HCT116 (cell line): ENCODE measurements at regions not wholly inside any gene's neighbourhood (a gene's known extent, or its start where the extent isn't known, plus 50 kb on each side); places are given as distances from the start of the nearest gene placed in this dataset.

Experiments used
- ATAC-seq: fragments of 200-7000 bp; cut with Tn5 transposase; 2 replicates; pipeline ENCODE4 v1.9.1; 2020; ENCODE audit warnings: mild to moderate bottlenecking, moderate library complexity
- BruUV-seq: library from RNA; stranded (reverse); fragments of 400-500 nt; replicated peaks from 2 replicates; lab custom pipeline; 2021; lab: Mats Ljungman, UMichigan
- CTCF ChIA-PET: fragments of 300-600 bp; sonication (Branson Sonifier 250); formaldehyde crosslinking; loops from one replicate; lab custom pipeline; 2021; ENCODE audit warnings: antibody characterized with exemption; lab: Charles Lee
- POLR2A ChIA-PET: fragments of 300-600, 350-600 bp; sonication (Branson Sonifier 250); formaldehyde crosslinking; loops from one replicate; lab custom pipeline; 2021; ENCODE audit warnings: antibody characterized with exemption; lab: Charles Lee
- RAD21 ChIA-PET, 2 experiments: fragments of 300-600 bp; sonication (Branson Sonifier 250); formaldehyde crosslinking; loops; one replicate each; lab custom pipeline; 2023; ENCODE audit warnings: low total read pairs in 2 of 2; ENCODE audit not compliant: uncharacterized antibody in 2 of 2, unreplicated experiment in 2 of 2, low non-redundant PET in 1 of 2; lab: Charles Lee
- DNase-seq: peaks from one replicate; pipeline ENCODE4 v3.0.0-alpha.2; 2010; ENCODE audit warnings: low read depth, low spot score
- H2AFZ ChIP-seq: fragments of 200-600 bp; shearing (Covaris generic), sonication (generic); 2 replicates; pipeline ENCODE4 v1.6.1; 2017; ENCODE audit warnings: low read depth, mixed run types, mixed read lengths, antibody characterized with exemption, low read length; ENCODE audit not compliant: poor library complexity, severe bottlenecking
- H3K27ac ChIP-seq: 2 replicates; pipeline ENCODE4 v1.5.1; 2012; ENCODE audit warnings: low read depth, low read length
- H3K27me3 ChIP-seq: fragments of 200-600 bp; sonication (generic); 2 replicates; pipeline ENCODE4 v1.6.1; 2016; ENCODE audit warnings: mixed run types, low read length, mixed read lengths; ENCODE audit not compliant: insufficient read depth
- H3K36me3 ChIP-seq, 2 experiments: fragments of 200-500 bp in 1 of 2; fragments of 200-600 bp in 1 of 2; sonication (Bioruptor generic) in 1 of 2; sonication (generic) in 1 of 2; 2 replicates each; pipeline versions ENCODE4 v1.5.1 to v1.6.1; 2014 to 2016; ENCODE audit warnings: low read length in 2 of 2, inconsistent platforms in 1 of 2, mixed read lengths in 1 of 2, mixed run types in 1 of 2; ENCODE audit not compliant: insufficient read depth in 2 of 2, control insufficient read depth in 1 of 2
- H3K4me1 ChIP-seq, 2 experiments: fragments of 200-600 bp in 1 of 2; sonication (generic) in 1 of 2; 2 replicates each; pipeline versions ENCODE4 v1.5.1 to v1.6.1; 2012 to 2017; ENCODE audit warnings: low read length in 2 of 2, inconsistent platforms in 1 of 2, mild to moderate bottlenecking in 1 of 2, mixed read lengths in 1 of 2, mixed run types in 1 of 2, moderate library complexity in 1 of 2; ENCODE audit not compliant: insufficient read depth in 2 of 2, control insufficient read depth in 1 of 2
- H3K4me2 ChIP-seq: fragments of 200-600 bp; sonication (generic); 2 replicates; pipeline ENCODE4 v1.6.1; 2017; ENCODE audit warnings: mixed run types, low read length, mixed read lengths
- H3K4me3 ChIP-seq, 2 experiments: fragments of 200-600 bp in 1 of 2; sonication (generic) in 1 of 2; replicated peaks in 1 of 2; 2 replicates each; pipeline ENCODE4 v1.5.1; 2011 to 2016; ENCODE audit warnings: low read length in 2 of 2, control low read depth in 1 of 2, low read depth in 1 of 2, mild to moderate bottlenecking in 1 of 2, mixed read lengths in 1 of 2, mixed run types in 1 of 2
- H3K79me2 ChIP-seq: fragments of 200-600 bp; sonication (generic); 2 replicates; pipeline ENCODE4 v1.6.1; 2017; ENCODE audit warnings: mild to moderate bottlenecking, mixed run types, low read length, moderate library complexity, mixed read lengths; ENCODE audit not compliant: insufficient read depth
- H3K9ac ChIP-seq: fragments of 200-600 bp; sonication (generic); 2 replicates; pipeline ENCODE4 v1.6.1; 2016; ENCODE audit warnings: low read length, mixed read lengths
- H3K9me2 ChIP-seq: fragments of 200-600 bp; sonication (generic), shearing (Covaris generic); 2 replicates; pipeline ENCODE4 v1.6.1; 2017; ENCODE audit warnings: mixed run types, mild to moderate bottlenecking, moderate library complexity; ENCODE audit not compliant: insufficient read depth
- H3K9me3 ChIP-seq, 2 experiments: fragments of 200-500 bp in 1 of 2; fragments of 200-600 bp in 1 of 2; sonication (Bioruptor generic) in 1 of 2; sonication (generic) in 1 of 2; 2 replicates each; pipeline ENCODE4 v1.6.1; 2014 to 2017; ENCODE audit warnings: low read length in 2 of 2, mixed read lengths in 2 of 2, inconsistent platforms in 1 of 2, low read depth in 1 of 2, mild to moderate bottlenecking in 1 of 2, mixed run types in 1 of 2, moderate library complexity in 1 of 2; ENCODE audit not compliant: control insufficient read depth in 1 of 2, insufficient read depth in 1 of 2
- H4K20me1 ChIP-seq: fragments of 200-600 bp; sonication (generic), shearing (Covaris generic); 2 replicates; pipeline ENCODE4 v1.6.1; 2017; ENCODE audit warnings: mixed run types, mild to moderate bottlenecking, moderate library complexity; ENCODE audit not compliant: insufficient read depth
- CBX3 ChIP-seq: IDR thresholded peaks from 2 replicates; pipeline ENCODE4 v1.6.1; 2012; ENCODE audit warnings: low read depth
- CEBPB ChIP-seq: IDR thresholded peaks from 2 replicates; pipeline ENCODE4 v1.6.1; 2012; ENCODE audit warnings: low read depth
- EGR1 ChIP-seq: IDR thresholded peaks from 2 replicates; pipeline ENCODE4 v1.6.1; 2012; ENCODE audit warnings: low read depth
- ELF1 ChIP-seq: IDR thresholded peaks from 2 replicates; pipeline ENCODE4 v1.6.1; 2012; ENCODE audit warnings: low read depth, borderline replicate concordance
- EZH2 ChIP-seq: fragments of 200-600 bp; sonication (generic); IDR thresholded peaks from 2 replicates; pipeline ENCODE4 v1.6.1; 2017; ENCODE audit warnings: antibody characterized with exemption, mixed run types
- EZH2phosphoT487 ChIP-seq: fragments of 200-600 bp; IDR thresholded peaks from 2 replicates; pipeline ENCODE4 v1.6.1; 2018; ENCODE audit warnings: antibody characterized with exemption, borderline replicate concordance
- FOSL1 ChIP-seq: IDR thresholded peaks from 2 replicates; pipeline ENCODE4 v1.6.1; 2012; ENCODE audit warnings: low read depth
- JUND ChIP-seq: IDR thresholded peaks from 2 replicates; pipeline ENCODE4 v1.6.1; 2012
- MAX ChIP-seq: IDR thresholded peaks from 2 replicates; pipeline ENCODE4 v1.6.1; 2012
- POLR2A ChIP-seq: IDR thresholded peaks from 2 replicates; pipeline ENCODE4 v1.7.0; 2011; ENCODE audit warnings: borderline replicate concordance; ENCODE audit not compliant: insufficient read depth, insufficient read length; ENCODE audit errors: extremely low read depth
- RAD21 ChIP-seq: IDR thresholded peaks from 2 replicates; pipeline ENCODE4 v1.6.1; 2012; ENCODE audit warnings: low read depth, mild to moderate bottlenecking
- SIN3A ChIP-seq: IDR thresholded peaks from 2 replicates; pipeline ENCODE4 v1.6.1; 2012; ENCODE audit warnings: low read depth
- SP1 ChIP-seq: IDR thresholded peaks from 2 replicates; pipeline ENCODE4 v1.6.1; 2012; ENCODE audit warnings: low read depth
- SRF ChIP-seq: IDR thresholded peaks from 2 replicates; pipeline ENCODE4 v1.6.1; 2012; ENCODE audit warnings: low read depth
- TCF7L2 ChIP-seq: IDR thresholded peaks from 2 replicates; pipeline ENCODE4 v1.7.0; 2011; ENCODE audit warnings: borderline replicate concordance, inconsistent platforms; ENCODE audit not compliant: insufficient read depth, insufficient read length; ENCODE audit errors: extremely low read depth
- ZBTB33 ChIP-seq: IDR thresholded peaks from 2 replicates; pipeline ENCODE4 v1.6.1; 2011; ENCODE audit warnings: mild to moderate bottlenecking, low read length, moderate library complexity; ENCODE audit not compliant: insufficient replicate concordance; ENCODE audit errors: extremely low read depth
- ZFX ChIP-seq: fragments of 450-650 bp; IDR thresholded peaks from 2 replicates; pipeline ENCODE4 v1.6.1; 2017
- ZNF274 ChIP-seq: fragments of 200-500 bp; sonication (Bioruptor generic); IDR thresholded peaks from 2 replicates; pipeline ENCODE4 v1.6.1; 2014; ENCODE audit warnings: mild to moderate bottlenecking, low read depth, low read length, inconsistent platforms
- intact Hi-C: fragments of 100-400 bp; cut with micrococcal nuclease; formaldehyde crosslinking; loops from 2 replicates; pipeline ENCODE4 v1.10.0; 2022
- TF ChIP-seq, protein P1 (sequence below), 3 experiments: fragments of 200-600 bp in 1 of 3; sonication (generic) in 1 of 3; IDR thresholded peaks in 2 of 3; conservative IDR thresholded peaks in 1 of 3; 2 replicates each; pipeline ENCODE4 v1.5.1; 2012 to 2017; ENCODE audit warnings: low read depth in 2 of 3, low read length in 2 of 3, antibody characterized with exemption in 1 of 3, borderline replicate concordance in 1 of 3, control low read depth in 1 of 3, mild to moderate bottlenecking in 1 of 3, mixed read lengths in 1 of 3, mixed run types in 1 of 3, moderate library complexity in 1 of 3; ENCODE audit not compliant: insufficient read depth in 1 of 3
- TF ChIP-seq, protein P2 (sequence below): IDR thresholded peaks from 2 replicates; pipeline ENCODE4 v1.6.1; 2012

DNA sequence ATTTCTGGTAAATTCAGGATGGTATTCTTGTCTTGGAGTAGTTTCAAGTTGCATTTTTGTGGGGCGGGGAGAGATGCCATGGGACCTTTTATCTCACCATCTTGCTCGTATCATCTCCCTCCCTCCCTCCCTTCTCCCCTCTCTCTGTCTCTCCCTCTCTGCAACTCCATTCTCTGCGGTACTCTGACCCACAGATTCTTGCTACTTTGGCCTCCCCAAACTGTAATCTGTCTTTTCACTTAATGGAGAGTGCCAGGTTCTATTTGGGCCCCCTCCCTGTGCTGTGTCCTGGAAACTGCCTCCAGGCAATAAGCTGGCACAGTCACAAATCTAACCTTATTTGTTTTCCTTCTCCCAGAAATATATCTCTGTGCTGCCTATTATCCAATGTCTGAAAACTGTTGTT lies 175.2 kb downstream of the PAWR start:
- CTCF ChIA-PET: no interaction called here
- Histone ChIP-seq H4K20me1 (no peaks in the 10 kb centered on the region), H3K9ac (no peak overlapping the region), H2AFZ (no peak overlapping the region), H3K79me2 (no peaks in the 10 kb centered on the region), H3K4me1 (no peaks in the 10 kb centered on the region), H3K27me3 (no peaks in the 10 kb centered on the region), H3K27ac (no peak overlapping the region), H3K4me3 (no peak overlapping the region), H3K9me2 (no peaks in the 10 kb centered on the region), H3K36me3 (no peaks in the 10 kb centered on the region), H3K4me2 (no peak overlapping the region), H3K9me3 (no peaks in the 10 kb centered on the region)
- POLR2A ChIA-PET: no interaction called here
- ATAC-seq: no peak
- intact Hi-C loops: no loop called here
- no TSS peak for BruUV-seq
- RAD21 ChIA-PET: no interaction called here
- no peak for DNase-seq
- TF ChIP-seq RAD21 (no peak), EZH2phosphoT487 (no peak), SP1 (no peak), EGR1 (no peak), ELF1 (no peak), ZBTB33 (no peak), ZFX (no peak), SRF (no peak), FOSL1 (no peak), SIN3A (no peak), TCF7L2 (no peak), CEBPB (no peak), POLR2A (no peak), ZNF274 (no peak), EZH2 (no peak), JUND (no peak), MAX (no peak), CBX3 (no peak)
- TF ChIP-seq, protein P1, sequence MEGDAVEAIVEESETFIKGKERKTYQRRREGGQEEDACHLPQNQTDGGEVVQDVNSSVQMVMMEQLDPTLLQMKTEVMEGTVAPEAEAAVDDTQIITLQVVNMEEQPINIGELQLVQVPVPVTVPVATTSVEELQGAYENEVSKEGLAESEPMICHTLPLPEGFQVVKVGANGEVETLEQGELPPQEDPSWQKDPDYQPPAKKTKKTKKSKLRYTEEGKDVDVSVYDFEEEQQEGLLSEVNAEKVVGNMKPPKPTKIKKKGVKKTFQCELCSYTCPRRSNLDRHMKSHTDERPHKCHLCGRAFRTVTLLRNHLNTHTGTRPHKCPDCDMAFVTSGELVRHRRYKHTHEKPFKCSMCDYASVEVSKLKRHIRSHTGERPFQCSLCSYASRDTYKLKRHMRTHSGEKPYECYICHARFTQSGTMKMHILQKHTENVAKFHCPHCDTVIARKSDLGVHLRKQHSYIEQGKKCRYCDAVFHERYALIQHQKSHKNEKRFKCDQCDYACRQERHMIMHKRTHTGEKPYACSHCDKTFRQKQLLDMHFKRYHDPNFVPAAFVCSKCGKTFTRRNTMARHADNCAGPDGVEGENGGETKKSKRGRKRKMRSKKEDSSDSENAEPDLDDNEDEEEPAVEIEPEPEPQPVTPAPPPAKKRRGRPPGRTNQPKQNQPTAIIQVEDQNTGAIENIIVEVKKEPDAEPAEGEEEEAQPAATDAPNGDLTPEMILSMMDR (IDR thresholded peaks at IDR 0.05 in 2 of 3, conservative IDR thresholded peaks at IDR 0.05 in 1 of 3; ENCODE audit: borderline replicate concordance in 1 of 3, insufficient read depth in 1 of 3, low read depth in 2 of 3, low read length in 2 of 3): no peak
- TF ChIP-seq, protein P2, sequence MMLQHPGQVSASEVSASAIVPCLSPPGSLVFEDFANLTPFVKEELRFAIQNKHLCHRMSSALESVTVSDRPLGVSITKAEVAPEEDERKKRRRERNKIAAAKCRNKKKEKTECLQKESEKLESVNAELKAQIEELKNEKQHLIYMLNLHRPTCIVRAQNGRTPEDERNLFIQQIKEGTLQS: no peak
